CD4-positive, alpha-beta T cell treated with Interleukin-4 for 1 hour (primary cell): ENCODE measurements at regions not wholly inside any gene's neighbourhood (a gene's known extent, or its start where the extent isn't known, plus 50 kb on each side); places are given as distances from the start of the nearest gene placed in this dataset.
"Not testable (repeated sequence)": the region's sequence is repeated elsewhere in the genome, so short reads cannot be mapped to it uniquely, and the experiment has no call there.

Source experiments
- DNase-seq, 2 donors: peaks; one replicate each; pipeline ENCODE4 v3.0.0-alpha.2; 2020 to 2022

DNA sequence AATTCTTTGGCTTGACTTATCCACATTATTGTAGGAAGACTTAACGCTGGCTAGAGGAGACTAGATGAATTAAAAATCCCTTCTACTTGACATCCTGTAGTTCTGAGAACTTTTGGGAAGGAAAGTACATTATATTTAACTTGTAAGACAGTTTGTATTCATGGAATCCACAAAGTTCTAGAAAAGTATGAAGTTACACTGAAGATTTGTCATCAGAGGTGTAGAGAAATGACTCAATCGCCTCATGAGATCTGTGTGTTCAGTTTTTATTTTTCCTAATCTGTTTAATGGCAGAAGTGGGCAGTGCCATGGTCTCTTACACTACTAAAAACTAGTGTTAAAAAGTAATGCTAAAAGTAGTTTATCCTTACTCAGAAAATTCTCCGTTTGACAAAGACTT lies 89.1 kb upstream of the SMIM30 start:
- no peak for DNase-seq

DNA sequence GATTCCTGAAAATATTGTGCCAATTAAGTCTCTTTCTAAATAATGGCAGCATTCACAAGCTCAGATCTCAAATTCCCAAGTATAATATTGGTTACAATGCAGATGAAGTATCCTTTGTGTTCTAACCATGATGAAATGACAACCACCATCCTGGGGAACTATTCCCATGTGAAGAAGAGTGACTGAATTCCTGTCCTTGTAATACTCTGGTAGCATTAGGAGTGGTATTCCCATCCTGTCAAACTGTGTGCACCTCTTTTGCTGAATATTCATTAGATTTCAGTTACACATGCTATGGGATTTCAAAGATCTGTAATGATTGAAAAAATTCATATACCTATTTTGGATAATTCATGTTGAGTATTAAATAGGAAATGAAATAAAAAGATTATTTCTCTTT lies 86.1 kb upstream of the SMIM30 start:
- DNase-seq: no peak

DNA sequence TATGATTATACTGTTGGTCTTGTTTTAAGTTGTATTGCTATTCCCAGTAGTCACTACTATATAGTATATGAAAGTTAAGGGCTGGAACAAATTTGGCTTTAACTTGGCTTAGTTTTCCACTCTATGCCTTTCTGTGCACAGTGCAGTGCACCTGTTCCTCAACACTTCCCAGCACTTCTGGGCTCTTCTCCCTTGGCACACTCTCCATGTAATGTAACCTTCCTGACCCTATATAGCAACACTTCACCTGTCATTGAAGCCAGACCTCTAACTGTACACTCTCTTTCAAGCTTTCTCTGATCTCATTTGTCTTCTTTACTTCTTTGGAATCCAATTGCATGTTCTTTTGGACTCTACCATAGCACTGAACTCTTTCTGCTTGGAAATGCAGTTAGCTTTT lies 83.9 kb upstream of the SMIM30 start:
- DNase-seq: no peak

DNA sequence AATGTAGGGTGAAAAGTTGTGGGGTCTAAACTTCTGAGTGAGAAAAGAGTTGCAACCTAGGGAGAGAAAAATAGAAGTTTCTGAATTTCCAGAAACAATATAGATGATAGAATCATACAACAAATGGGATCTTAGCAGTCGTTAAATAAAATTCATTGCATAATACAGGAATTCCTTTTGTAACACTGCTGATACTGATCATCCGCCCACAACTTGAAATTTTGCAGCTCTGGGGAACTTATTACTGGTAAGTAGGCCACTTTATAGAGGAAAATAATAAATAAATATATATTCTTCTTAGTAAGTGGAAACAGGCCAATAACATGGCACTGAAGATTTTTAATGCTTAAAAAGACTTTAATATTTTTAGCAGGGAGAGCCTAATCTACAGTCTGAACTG lies 81.9 kb upstream of the SMIM30 start:
- no peak for DNase-seq

DNA sequence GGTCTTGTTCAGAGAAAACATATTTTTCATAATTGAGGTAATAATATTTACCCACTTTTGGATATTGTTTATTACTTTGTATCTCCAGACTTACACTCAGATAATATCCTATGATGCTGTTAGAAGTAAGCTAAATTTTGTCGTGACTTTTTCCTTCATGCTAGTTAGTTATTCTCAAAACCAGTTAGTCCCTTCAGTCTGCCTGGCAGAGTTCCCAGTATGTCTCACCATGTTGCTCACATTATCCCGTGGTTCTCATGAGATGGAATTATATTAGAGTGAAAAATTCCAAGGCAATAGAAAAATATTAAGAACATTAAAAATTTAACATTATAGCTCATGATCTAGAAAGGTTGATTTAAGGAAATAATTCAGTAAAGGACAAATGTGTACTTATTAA lies 81.5 kb upstream of the SMIM30 start:
- DNase-seq: no peak

DNA sequence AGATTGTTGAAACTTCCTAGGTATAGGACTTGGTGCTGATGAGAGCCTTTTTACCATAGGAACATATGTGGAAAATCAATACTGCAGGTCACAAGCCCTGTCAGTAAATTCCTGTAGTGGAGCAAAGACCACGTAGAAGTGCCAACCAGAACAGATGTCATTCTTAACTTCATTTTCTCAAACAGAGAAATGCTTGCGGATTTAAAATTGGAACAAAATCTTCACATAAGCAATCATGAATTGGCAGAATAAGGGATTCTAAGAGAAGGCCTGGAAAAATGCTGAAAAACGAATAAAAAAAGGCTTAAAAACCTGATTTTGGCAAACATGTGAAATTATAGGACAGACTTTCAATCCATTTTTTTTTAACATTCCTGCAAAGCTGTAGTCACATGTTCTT lies 80.8 kb upstream of the SMIM30 start:
- DNase-seq: no peak

DNA sequence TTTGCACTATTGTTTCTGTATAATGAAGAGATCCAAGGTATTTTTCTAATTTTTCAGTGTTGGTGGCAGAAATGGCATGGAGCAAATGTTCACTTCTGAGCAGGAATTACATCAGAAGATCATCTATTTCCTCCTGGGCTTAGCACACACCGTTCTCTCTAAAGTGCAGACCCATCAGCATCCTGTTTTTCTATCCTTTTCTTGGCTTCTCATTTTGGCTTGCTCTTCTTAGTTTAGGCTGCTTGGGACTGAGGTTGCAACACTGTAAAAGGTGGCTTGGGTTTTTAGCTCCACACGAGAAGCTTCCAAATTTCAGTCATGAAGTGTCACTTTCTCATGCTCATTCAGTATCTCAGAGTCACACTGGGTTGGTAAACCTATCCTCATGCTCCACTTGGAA lies 79.9 kb upstream of the SMIM30 start:
- DNase-seq: no peak

DNA sequence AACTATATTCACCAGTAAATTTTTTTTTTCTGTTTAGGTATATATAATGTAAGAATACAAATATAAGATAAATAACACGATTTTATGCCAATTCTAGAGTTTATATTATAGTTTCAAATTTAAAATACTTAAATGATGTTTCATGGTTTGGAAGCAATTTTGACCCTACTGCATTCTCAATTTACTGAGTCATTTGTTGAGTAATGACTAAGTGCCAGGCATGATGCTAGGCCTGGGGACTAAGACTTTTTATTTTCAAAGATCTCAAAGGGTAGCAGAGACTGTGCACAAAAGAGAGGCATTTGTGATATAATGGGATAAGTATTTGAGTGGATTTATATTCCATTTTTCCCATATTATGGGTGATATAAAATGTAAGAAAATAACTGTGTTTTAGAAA lies 78.9 kb upstream of the SMIM30 start:
- no peak for DNase-seq

DNA sequence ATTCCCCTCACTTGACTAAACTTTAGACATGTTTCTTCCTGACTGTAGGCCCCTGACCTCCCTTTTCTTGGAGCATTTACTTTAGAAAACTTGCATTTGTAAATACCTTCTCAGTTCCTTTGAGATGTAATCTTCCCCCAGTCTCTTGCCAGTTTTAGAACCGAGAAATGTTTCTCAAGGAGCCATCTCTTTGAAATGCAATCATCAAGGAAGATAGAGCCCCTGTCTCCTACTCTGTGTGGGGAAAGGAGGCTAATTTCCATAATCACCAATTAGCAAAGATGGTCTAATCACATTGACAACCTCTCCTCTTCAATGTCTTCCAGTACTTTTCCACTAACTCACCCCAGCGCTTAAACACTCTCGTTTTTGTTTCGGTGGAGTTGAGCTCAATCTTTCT lies 70.0 kb upstream of the SMIM30 start:
- DNase-seq: no peak

DNA sequence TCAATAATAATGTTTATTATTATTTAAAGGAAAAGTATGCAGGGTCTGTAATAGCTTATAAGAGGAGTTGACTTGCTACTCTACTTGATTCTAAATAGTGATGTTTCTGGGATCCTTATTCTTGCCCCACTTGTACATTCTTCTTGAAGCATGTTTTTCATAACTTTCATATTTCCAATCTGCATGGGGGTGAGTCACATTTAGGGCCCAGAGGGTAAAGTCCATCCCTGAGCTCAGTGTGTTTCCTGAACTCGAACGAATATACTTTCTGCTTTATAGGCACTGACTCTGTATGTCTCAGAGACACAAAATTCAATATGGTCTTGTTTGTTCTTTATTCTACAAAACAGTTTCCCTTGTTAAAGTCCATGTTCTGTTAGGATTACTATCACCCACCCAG lies 61.0 kb upstream of the SMIM30 start:
- DNase-seq: no peak

DNA sequence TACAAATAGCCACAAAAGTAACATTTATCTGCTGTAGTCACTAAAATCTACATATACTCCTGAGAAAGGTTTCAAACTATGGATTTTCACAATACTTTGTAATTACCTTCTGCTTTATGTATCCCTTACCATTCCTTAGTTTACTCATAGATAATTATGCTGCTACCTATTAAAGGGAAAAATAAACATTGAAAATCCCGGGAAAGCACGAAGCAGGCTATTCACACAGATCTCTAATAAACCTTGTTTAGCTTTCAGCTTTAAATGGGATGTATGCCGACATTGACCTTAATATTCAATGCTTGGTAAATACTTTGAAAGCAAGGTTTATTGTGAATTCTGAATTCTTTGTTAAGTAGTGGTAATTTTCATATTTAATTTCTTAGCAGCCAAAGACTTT lies 58.5 kb upstream of the SMIM30 start:
- DNase-seq: no peak

DNA sequence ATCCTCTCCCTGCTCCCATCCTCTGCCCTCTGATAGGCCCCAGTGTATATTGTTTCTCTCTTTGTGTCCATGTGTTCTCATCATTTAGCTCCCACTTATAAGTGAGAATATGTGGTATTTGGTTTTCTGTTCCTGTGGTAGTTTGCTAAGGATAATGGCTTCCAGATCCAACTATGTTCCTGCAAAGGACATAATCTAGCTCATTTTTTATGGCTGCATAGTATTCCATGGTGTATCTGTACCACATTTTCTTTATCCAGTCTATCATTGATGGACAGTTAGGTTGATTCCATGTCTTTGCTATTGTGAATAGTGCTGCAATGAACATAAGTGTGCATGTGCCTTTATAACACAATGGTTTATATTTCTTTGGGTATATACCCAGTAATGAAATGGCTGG lies 57.8 kb upstream of the SMIM30 start:
- not testable (repeated sequence) for DNase-seq

DNA sequence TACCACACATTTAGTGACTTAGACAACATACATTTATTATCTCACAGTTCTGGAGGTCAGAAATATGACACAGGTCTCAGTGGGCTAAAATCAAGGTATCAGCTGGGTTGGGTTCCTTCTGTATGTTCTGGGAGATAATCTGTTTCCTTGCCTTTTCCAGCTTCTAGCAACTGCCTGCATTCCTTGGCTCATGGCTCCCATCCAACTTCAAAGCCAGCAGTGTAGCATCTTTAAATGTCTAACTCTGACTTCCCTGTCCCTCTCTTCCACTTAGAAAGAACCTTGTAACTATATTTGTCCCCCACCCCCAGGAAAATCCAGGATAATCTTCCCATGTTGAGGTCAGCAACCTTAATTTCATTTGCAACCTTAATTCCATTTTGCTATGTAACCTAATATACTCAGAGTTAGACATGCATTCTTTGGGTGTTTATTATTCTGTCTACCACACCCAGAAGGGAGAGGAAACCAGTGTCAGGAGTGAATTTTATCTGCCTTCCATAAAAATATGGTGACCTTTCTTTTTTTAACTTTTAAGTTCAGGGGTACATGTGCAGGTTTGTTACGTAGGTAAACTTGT lies 57.3 kb upstream of the SMIM30 start:
- no peak for DNase-seq

DNA sequence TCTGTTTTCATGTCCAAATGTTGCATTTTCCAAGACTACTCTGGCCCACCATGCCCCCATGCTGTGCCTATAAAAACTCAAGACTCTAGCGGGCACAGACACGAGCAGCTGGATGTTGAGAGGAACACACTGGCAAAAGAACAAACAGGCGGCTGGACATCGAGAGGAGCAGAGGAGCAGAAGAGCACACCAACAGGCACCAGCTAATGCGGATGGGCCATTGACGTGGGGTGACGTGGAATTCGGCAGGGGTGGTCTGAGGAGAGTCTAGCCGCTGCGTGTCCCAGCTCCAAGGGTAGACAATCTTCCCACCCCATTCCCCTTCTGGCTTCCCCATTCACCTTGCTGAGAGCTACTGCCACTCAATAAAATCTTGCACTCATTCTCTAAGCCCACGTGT lies 54.4 kb upstream of the SMIM30 start:
- DNase-seq: no peak

DNA sequence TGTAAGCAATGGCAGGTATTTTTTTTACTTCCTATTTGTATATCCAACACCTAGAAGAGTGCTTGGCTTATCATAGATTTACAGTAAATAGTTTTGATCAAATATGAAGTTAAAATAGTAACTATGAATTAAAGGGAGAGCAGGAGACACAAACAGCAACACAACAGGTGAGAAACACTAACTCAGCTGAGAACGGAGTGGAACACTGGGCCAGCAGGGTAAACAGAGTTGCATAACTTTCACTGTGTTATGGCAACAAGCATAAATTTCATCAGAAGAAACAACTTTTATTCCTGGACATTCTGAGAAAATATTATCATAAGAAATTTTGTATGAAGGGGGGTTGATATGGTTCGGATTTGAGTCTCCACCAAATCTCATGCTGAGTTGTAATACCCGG lies 52.2 kb upstream of the SMIM30 start:
- no peak for DNase-seq
